ENCODE measurements at regions not wholly inside any gene's neighbourhood (a gene's known extent, or its start where the extent isn't known, plus 50 kb on each side); places are given as distances from the start of the nearest gene placed in this dataset.

GRCh38 chr15:70181626-70182255, 84.0 kb upstream of the TLE3 start:
- no peak overlapping the region for H3K4me3 ChIP-seq (ENCODE audit: low read depth, low read length)
- DNase-seq (ENCODE audit: low read depth, low spot score): no peak
- TF ChIP-seq, protein P1, sequence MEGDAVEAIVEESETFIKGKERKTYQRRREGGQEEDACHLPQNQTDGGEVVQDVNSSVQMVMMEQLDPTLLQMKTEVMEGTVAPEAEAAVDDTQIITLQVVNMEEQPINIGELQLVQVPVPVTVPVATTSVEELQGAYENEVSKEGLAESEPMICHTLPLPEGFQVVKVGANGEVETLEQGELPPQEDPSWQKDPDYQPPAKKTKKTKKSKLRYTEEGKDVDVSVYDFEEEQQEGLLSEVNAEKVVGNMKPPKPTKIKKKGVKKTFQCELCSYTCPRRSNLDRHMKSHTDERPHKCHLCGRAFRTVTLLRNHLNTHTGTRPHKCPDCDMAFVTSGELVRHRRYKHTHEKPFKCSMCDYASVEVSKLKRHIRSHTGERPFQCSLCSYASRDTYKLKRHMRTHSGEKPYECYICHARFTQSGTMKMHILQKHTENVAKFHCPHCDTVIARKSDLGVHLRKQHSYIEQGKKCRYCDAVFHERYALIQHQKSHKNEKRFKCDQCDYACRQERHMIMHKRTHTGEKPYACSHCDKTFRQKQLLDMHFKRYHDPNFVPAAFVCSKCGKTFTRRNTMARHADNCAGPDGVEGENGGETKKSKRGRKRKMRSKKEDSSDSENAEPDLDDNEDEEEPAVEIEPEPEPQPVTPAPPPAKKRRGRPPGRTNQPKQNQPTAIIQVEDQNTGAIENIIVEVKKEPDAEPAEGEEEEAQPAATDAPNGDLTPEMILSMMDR (IDR thresholded peaks at IDR 0.05; ENCODE audit: low read depth, low read length): no peak
- in situ Hi-C loops (cut with HindIII; ENCODE audit: low sequenced_read_pairs): no loop called here

DNA sequence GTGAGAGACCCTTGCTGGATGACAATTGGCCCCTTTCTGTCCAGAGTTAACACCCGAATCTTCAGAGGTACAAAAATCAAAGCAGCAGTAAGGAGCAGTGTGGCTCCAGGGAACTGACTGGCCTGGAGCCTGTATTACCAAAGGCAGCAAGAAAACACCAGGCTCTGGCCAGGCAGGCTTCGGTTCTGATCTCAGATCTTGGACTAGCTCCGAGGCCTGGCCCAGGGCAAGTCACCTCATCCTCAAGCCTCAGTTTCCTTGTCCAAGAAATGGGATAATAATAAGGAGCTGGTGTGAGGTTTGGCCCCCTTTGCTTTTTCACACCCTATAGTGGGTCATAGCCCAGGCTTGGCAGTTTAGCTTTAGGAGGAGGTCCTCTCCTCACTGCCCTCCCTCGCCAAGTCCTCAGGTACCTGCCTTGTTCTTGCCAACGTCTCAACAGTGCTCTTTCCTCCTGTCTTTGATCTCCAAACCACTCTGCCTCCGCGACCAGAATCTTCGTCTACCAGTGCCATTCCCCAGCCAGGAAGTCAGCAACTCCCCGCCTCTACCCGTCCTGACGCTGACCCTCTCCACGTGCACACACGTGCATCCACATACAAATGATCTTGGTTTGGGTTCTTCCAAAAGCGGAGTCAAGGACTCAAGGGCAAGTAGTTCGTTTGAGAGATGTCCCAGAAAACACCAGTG, 82.6 kb upstream of the TLE3 start:
- in situ Hi-C loops (cut with HindIII; ENCODE audit: low sequenced_read_pairs): no loop called here
- no peak overlapping the region for H3K4me3 ChIP-seq (ENCODE audit: low read depth, low read length)
- no peak for DNase-seq (ENCODE audit: low read depth, low spot score)
- TF ChIP-seq, protein P1 (IDR thresholded peaks at IDR 0.05; ENCODE audit: low read depth, low read length): no peak

DNA sequence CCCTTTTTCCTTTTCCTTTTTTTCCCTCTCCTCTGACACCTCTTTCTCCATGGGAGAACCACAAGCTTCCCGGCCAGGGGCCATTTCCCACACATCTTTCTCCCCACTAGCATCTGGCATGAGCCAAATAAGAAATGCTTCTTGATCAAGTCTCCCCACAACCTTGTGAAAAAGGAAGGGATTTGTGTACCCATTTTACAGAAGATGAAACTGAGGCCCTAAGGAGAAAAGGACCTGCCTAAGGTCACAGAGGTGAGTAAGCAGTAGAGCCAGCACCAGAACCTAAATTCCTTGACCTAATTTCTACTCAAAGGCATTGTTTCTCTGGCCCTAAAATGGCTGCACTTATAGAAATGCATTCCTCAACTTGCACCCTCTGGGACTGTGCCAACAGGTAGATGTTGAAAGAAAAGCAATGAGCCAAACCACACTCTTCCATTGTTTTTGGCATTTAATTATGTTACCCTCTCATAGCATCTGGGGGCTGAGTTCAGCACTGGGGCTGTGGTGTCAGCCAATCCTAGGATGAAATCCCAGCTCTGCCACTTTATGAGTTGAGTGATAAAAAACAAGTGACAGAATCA, 81.7 kb upstream of the TLE3 start:
- no peak for DNase-seq (ENCODE audit: low read depth, low spot score)
- in situ Hi-C loops (cut with HindIII; ENCODE audit: low sequenced_read_pairs): no loop called here
- H3K4me3 ChIP-seq (ENCODE audit: low read depth, low read length): no peak overlapping the region
- TF ChIP-seq, protein P1 (IDR thresholded peaks at IDR 0.05; ENCODE audit: low read depth, low read length): no peak

GRCh38 chr15:70178335-70179084, 80.8 kb upstream of the TLE3 start:
- TF ChIP-seq, protein P1 (IDR thresholded peaks at IDR 0.05; ENCODE audit: low read depth, low read length): no peak
- DNase-seq (ENCODE audit: low read depth, low spot score): no peak
- in situ Hi-C loops (cut with HindIII; ENCODE audit: low sequenced_read_pairs): no loop called here
- no peak overlapping the region for H3K4me3 ChIP-seq (ENCODE audit: low read depth, low read length)

GRCh38 chr15:70172566-70173225, 75.0 kb upstream of the TLE3 start:
- TF ChIP-seq, protein P1 (IDR thresholded peaks at IDR 0.05; ENCODE audit: low read depth, low read length): no peak
- H3K4me3 ChIP-seq (ENCODE audit: low read depth, low read length): no peak overlapping the region
- DNase-seq (ENCODE audit: low read depth, low spot score): no peak
- in situ Hi-C loops (cut with HindIII; ENCODE audit: low sequenced_read_pairs): no loop called here

DNA sequence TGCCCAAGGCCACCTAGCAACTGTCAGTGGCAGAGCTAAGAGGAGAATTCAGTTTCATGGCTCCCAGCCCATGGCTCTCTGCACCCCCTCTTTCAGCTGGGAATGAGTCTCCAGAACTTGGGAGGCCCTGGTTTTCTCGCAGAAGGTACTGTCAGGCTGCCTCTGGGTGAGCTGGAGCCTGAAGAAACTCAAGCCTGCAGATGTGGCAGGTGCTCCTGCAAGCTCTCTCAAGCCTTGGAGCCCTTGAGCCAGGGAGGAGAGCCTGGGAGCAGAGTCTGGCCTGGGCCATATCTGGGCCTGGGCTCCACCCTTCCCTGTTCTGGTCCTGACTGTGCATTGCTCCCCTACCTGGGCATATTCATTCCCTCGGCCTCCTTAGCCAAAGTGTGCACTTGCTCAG, 74.4 kb upstream of the TLE3 start:
- in situ Hi-C loops (cut with HindIII; ENCODE audit: low sequenced_read_pairs): no loop called here
- TF ChIP-seq, protein P1 (IDR thresholded peaks at IDR 0.05; ENCODE audit: low read depth, low read length): no peak
- H3K4me3 ChIP-seq (ENCODE audit: low read depth, low read length): no peak overlapping the region
- DNase-seq (ENCODE audit: low read depth, low spot score): no peak
